Activated CD4-positive, alpha-beta T cell treated with anti-CD3 and anti-CD28 coated beads, Interleukin-2, amount 10 ng/mL, durations not matched to agents 24 days and 14 days (primary cell): ENCODE measurements at regions not wholly inside any gene's neighbourhood (a gene's known extent, or its start where the extent isn't known, plus 50 kb on each side); places are given as distances from the start of the nearest gene placed in this dataset.
"Not testable (repeated sequence)": the region's sequence is repeated elsewhere in the genome, so short reads cannot be mapped to it uniquely, and the experiment has no call there.

Source experiments
- DNase-seq: peaks from one replicate; pipeline ENCODE4 v3.0.0; 2022
- H3K27ac Mint-ChIP-seq: one replicate; pipeline ENCODE4 v1.8.0; 2022; ENCODE audit warnings: mild to moderate bottlenecking, mixed read lengths
- H3K27me3 Mint-ChIP-seq: one replicate; pipeline ENCODE4 v1.8.0; 2022; ENCODE audit warnings: mixed read lengths
- H3K36me3 Mint-ChIP-seq: one replicate; pipeline ENCODE4 v1.8.0; 2022; ENCODE audit warnings: low read depth, mild to moderate bottlenecking, mixed read lengths
- H3K4me1 Mint-ChIP-seq: one replicate; pipeline ENCODE4 v1.8.0; 2021; ENCODE audit warnings: mixed read lengths
- H3K4me3 Mint-ChIP-seq: one replicate; pipeline ENCODE4 v1.8.0; 2022; ENCODE audit warnings: mild to moderate bottlenecking, moderate library complexity, mixed read lengths
- H3K9me3 Mint-ChIP-seq: one replicate; pipeline ENCODE4 v1.8.0; 2021; ENCODE audit warnings: mixed read lengths
- intact Hi-C: fragments of 100-400 bp; cut with micrococcal nuclease; formaldehyde crosslinking; loops from one replicate; pipeline ENCODE4 v1.15.1; 2023

DNA sequence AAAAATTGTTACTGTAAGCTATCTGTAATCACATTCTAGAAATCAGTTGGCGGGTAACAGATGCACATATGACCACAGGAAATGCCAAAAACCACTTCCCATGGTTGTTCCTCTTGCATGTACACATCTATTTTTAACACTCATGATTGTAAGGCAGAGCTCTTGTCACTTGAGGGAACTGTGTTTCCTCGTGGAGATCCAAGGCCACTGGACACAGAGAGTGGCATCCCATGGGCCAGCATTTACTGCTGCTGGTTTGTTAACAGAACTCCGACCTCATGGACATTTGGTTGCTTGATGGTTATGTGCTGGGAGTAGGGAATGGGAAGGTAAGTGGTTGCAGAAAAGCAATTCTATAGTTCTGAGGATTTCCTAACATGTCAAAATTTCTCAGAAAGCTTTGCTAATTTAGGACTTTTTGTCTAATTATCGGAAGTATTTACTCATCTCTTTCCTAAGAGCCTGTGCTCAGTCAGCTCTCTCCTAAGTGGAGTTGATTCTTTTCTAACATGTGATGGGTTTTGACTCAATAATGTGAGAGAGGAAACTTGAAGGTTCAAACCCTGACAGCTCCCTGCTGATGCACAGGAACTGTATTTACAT lies 202.0 kb upstream of the NR3C1 start:
- H3K4me1 Mint-ChIP-seq = peaks cover 31% of the 10 kb centered on the region
- peaks cover 12% of the 10 kb centered on the region for H3K36me3 Mint-ChIP-seq
- intact Hi-C loops = loop anchor here (1.0 to 10.0 kb wide), 12 partner anchors 19 to 781 kb away; no protein-coding TSS in a partner anchor
- DNase-seq = peak; percentile 83
- H3K4me3 Mint-ChIP-seq = peak overlapping the region; percentile 68
- peaks cover 4% of the 10 kb centered on the region for H3K27me3 Mint-ChIP-seq
- H3K27ac Mint-ChIP-seq = peak overlapping the region; percentile 94
- peaks cover 40% of the 10 kb centered on the region for H3K9me3 Mint-ChIP-seq

DNA sequence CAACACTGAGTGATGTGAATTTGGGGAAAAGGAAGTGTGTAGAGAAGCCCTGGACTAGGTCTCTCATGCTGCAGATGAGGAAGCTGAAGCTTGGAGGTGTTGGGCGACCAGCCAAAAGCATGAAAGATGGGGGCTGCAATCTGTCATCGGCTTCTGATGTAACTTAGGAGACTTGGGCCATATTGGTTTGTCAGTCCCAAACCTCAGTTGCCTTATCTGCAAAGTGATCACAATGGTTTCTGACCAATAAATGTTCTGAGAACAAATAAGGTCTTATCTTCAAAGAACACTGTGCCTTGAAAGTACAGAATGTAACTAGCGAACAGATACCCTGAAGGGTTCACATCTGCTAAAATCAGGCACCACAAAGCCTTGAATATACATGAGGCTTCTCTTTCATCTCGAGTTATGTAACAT lies 198.4 kb upstream of the NR3C1 start:
- Mint-ChIP-seq H3K27me3 (no peaks in the 10 kb centered on the region), H3K36me3 (peaks cover 8% of the 10 kb centered on the region), H3K4me1 (peaks cover 28% of the 10 kb centered on the region), H3K27ac (no peak overlapping the region), H3K9me3 (peaks cover 29% of the 10 kb centered on the region), H3K4me3 (no peak overlapping the region)
- DNase-seq = no peak
- intact Hi-C loops = loop anchor here (10.0 kb wide), 1 partner anchor 777 kb away; no protein-coding TSS in a partner anchor

DNA sequence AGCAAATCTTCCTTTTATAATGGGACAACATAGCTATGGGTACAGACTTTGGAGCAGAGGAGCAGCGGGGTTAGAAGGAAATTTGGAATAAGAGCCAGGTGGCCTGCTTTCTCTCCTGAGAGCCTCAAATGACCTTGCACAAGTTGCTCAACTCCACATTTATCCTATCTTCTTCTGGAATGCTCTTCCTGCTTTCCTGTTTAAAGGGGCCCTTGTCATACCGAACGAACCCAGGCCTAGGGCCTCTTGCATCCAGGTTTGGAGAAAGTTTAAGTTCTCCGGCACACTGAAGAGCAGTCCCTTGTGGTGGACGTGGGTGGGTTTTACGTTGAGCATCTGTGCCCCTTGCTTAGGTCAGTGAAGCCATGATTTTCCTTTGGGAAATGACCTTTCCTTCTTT lies 197.9 kb upstream of the NR3C1 start:
- H3K36me3 Mint-ChIP-seq = peaks cover 7% of the 10 kb centered on the region
- H3K9me3 Mint-ChIP-seq = peaks cover 26% of the 10 kb centered on the region
- H3K27ac Mint-ChIP-seq = no peak overlapping the region
- DNase-seq = no peak
- H3K4me1 Mint-ChIP-seq = peaks cover 26% of the 10 kb centered on the region
- no peak overlapping the region for H3K4me3 Mint-ChIP-seq
- H3K27me3 Mint-ChIP-seq = no peaks in the 10 kb centered on the region
- intact Hi-C loops = loop anchor here (10.0 kb wide), 1 partner anchor 777 kb away; no protein-coding TSS in a partner anchor

DNA sequence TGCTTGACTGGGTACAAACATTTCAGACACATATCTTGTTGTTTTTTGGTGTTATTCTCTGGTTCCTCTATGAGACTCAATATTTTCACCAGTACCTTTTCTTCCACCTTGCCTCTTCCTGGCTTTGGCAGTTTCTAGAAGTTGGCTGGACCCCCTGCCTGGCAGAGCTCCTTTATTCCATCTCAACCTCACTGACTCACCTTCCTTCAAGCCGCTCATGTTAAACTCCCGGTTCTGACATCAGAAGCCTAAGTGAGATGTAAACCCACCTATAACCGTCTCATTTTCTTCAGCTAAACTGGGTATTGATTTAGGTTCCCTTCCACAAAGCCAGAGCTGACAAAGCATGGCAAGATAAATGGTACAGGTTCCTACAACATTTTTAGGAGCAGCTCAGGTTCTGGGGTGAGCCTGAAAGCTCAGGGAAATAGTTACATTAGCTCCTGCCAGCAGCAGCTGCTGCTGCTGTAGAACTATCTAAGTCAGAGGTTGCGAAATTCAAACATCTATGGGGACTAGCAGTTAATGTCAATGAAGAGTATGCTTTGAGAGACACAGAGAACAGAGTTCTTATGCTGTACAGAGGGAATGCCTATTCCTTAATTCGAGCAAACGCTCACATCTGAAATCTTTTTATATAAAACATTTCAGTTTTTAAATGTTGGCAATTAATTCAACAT lies 197.1 kb upstream of the NR3C1 start:
- Mint-ChIP-seq H3K27ac (no peak overlapping the region), H3K4me3 (no peak overlapping the region), H3K4me1 (peaks cover 23% of the 10 kb centered on the region), H3K9me3 (peaks cover 26% of the 10 kb centered on the region), H3K36me3 (peaks cover 7% of the 10 kb centered on the region), H3K27me3 (no peaks in the 10 kb centered on the region)
- DNase-seq = no peak
- intact Hi-C loops = loop anchor here (10.0 kb wide), 1 partner anchor 776 kb away; no protein-coding TSS in a partner anchor

DNA sequence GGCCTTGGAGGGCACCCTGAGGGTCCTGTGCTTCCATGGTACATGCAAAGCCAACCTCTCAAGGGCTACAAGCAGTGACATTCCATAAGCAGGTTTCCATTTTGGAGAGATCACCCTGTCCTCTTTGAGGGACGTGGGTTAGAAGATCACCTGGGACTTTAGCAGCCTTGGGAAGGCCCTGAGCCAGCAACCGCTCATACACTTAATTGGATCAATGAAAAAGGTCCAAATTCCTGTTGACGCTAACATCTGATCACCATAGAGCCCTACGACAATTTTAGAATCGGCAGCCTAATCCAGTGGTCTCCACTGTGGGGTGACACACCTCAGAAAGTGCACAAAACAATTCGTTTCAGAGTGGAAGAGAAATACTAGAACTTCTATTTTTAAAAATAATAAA lies 196.0 kb upstream of the NR3C1 start:
- H3K4me3 Mint-ChIP-seq = no peak overlapping the region
- H3K36me3 Mint-ChIP-seq = peaks cover 5% of the 10 kb centered on the region
- no peak for DNase-seq
- H3K4me1 Mint-ChIP-seq = peaks cover 19% of the 10 kb centered on the region
- intact Hi-C loops = no loop called here
- H3K9me3 Mint-ChIP-seq = peaks cover 20% of the 10 kb centered on the region
- H3K27me3 Mint-ChIP-seq = no peaks in the 10 kb centered on the region
- no peak overlapping the region for H3K27ac Mint-ChIP-seq

DNA sequence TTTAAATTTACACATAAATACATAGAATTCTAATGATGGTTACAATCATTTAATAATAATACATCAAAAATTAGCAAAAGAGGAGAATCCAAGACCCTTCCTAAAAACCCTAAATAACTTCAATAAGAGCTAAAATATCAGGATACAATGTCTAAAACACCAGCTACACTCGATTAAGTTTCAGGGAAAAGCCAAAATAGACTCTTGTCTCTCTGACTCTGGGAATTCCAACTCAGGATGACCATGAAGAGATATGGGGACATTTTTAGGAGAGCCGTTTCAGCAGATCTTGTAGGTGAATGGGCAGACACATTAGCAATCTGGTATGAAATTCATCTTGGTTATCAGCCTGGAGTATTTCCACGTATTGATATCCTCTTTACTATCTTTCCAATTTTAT lies 193.3 kb upstream of the NR3C1 start:
- Mint-ChIP-seq H3K9me3 (peaks cover 12% of the 10 kb centered on the region), H3K4me1 (peaks cover 19% of the 10 kb centered on the region), H3K27me3 (no peaks in the 10 kb centered on the region), H3K4me3 (no peak overlapping the region), H3K36me3 (no peaks in the 10 kb centered on the region), H3K27ac (no peak overlapping the region)
- DNase-seq = no peak
- intact Hi-C loops = no loop called here

DNA sequence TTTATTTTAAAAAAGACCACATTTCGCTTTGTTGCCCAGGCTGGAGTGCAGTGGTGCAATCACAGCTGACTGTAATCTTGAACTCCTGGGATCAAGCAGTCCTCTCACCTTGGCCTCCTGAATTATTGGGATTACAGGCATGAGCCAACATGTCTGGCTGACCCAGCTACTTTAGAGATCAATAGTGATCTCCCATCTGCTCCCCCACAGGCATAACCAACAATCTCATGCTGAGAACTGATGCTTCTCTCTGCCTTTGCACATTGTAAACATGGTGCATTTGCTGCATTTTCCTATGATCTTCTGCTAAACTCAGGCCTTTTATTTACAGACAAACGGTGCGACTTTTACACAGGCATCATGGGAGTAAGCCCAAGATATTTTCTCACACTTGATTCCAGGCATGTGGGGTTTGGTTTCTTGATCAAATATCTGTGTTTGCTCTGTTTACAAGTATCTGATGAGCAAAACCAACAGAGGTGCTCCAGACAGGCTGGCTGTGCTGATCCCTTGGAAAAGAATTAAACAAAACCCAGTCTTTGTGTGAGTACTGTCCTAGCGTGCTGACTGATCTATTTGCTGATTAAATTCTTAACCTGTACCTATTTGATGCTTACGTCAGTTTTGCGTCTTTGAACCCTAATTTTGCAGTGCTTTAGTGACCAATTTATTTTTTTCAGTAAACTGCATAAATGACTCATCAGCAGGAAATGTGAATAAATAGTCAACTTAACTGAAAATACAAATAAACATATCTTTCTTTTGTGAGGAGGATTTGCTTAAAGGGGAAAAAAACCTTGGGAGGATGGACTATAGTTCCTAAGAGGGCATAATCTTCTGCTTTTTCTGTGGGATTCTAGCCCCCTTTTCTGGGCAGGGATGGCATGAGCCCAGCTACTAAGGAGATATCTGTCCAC lies 191.7 kb upstream of the NR3C1 start:
- intact Hi-C loops = no loop called here
- no peak overlapping the region for H3K4me3 Mint-ChIP-seq
- H3K27ac Mint-ChIP-seq = no peak overlapping the region
- no peaks in the 10 kb centered on the region for H3K36me3 Mint-ChIP-seq
- H3K27me3 Mint-ChIP-seq = no peaks in the 10 kb centered on the region
- peaks cover 9% of the 10 kb centered on the region for H3K9me3 Mint-ChIP-seq
- no peak for DNase-seq
- peaks cover 19% of the 10 kb centered on the region for H3K4me1 Mint-ChIP-seq

DNA sequence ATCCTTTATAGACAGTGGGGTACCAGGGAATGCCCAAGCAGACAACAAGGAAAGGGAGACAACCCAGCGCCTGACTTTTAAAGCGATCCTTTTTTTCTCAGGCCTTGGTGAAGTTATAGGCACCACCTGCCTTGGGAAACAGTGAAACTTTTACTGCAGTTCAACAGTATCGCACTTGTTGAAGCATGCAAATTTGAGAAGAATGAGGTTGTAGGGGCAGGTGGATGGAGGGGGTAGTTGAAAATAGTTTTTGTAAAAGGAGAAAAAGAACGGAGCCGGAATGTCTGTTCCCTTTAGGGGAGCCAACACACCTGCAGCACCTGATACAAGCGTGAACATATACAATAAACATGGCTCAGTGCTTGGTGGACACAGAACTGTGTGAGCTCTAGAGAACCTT lies 190.2 kb upstream of the NR3C1 start:
- no peak for DNase-seq
- no peaks in the 10 kb centered on the region for H3K27me3 Mint-ChIP-seq
- intact Hi-C loops = no loop called here
- no peak overlapping the region for H3K27ac Mint-ChIP-seq
- peaks cover 9% of the 10 kb centered on the region for H3K9me3 Mint-ChIP-seq
- H3K4me3 Mint-ChIP-seq = no peak overlapping the region
- H3K36me3 Mint-ChIP-seq = no peaks in the 10 kb centered on the region
- peaks cover 24% of the 10 kb centered on the region for H3K4me1 Mint-ChIP-seq

DNA sequence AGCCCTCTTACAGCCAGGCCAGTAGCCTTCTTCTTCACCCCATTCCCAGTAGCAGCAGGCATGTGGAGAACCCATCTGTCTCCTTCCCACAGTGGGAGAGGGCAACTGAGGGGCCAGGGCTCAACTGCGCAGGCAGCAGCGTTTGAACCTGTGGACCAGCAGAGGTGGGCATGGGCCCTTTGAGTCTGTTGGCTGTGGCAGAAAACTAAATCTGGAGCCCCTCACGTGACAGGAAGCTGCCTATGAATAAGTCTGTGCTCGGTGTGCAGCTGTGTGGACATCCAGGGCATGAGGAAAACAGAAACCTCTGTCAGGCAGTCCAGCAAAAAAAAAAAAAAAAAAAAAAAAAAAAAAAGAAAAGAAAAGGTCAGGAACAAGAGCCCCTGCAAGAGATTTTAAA lies 189.2 kb upstream of the NR3C1 start:
- Mint-ChIP-seq H3K36me3 (no peaks in the 10 kb centered on the region), H3K4me3 (no peak overlapping the region), H3K27me3 (no peaks in the 10 kb centered on the region), H3K4me1 (peaks cover 32% of the 10 kb centered on the region), H3K27ac (no peak overlapping the region), H3K9me3 (peaks cover 2% of the 10 kb centered on the region)
- intact Hi-C loops = no loop called here
- peak; percentile 61 for DNase-seq

DNA sequence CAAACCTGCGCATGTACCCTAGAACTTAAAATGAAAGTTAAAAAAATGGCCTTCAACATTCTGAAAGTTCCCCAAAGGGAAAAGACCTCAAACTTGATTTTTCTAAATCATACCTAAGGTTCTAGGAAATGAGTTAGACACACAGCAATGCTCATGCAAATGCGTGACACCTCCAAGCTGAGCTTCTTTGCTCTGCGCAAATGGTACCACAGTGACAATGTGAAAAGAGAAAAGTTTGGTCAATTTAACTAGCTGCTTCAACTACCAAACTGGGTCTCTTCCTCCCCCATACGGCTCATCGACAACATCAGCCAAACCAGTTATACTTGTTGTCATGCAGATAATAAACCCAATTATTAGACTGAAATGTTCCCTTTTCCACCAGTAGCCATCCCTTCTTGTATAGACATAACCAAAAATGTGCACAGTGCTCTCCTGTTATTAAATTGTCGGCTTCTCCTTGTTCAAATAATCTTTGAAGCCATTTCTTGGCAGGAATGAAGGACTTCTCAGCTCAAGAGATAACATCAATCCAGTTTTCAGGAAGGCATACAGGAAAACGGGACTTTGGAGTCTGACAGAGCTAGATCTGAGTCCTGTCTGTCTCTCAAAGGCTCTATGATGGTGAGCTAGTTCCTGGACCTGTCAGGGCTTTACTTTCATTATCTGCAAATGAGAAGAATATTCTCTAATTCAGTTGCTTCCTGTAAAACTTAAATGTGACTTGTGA lies 185.6 kb upstream of the NR3C1 start:
- Mint-ChIP-seq H3K27ac (peak overlapping the region; percentile 3), H3K36me3 (peaks cover 3% of the 10 kb centered on the region), H3K9me3 (no peaks in the 10 kb centered on the region), H3K4me3 (peak overlapping the region; percentile 6), H3K27me3 (no peaks in the 10 kb centered on the region), H3K4me1 (peaks cover 39% of the 10 kb centered on the region)
- intact Hi-C loops = no loop called here
- DNase-seq = peak; percentile 54

DNA sequence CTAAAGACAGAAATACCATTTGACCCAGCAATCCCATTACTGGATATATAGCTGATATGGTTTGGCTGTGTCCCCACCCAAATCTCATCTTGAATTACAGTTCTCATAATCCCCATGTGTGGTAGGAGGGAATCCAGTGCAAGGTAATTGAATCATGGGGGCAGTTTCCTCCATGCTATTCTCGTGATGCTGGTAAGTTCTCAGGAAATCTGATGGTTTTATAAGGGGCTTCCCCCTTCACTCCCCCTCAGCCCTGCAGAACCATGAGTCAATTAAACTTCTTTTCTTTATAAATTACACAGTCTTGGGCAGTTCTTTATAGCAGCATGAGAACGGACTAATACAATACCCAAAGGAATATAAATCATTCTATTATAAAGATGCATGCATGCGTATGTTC lies 184.6 kb upstream of the NR3C1 start:
- peaks cover 47% of the 10 kb centered on the region for H3K4me1 Mint-ChIP-seq
- DNase-seq, H3K27ac Mint-ChIP-seq, H3K36me3 Mint-ChIP-seq, H3K4me3 Mint-ChIP-seq, intact Hi-C loops, H3K9me3 Mint-ChIP-seq, H3K27me3 Mint-ChIP-seq: not testable (repeated sequence)

DNA sequence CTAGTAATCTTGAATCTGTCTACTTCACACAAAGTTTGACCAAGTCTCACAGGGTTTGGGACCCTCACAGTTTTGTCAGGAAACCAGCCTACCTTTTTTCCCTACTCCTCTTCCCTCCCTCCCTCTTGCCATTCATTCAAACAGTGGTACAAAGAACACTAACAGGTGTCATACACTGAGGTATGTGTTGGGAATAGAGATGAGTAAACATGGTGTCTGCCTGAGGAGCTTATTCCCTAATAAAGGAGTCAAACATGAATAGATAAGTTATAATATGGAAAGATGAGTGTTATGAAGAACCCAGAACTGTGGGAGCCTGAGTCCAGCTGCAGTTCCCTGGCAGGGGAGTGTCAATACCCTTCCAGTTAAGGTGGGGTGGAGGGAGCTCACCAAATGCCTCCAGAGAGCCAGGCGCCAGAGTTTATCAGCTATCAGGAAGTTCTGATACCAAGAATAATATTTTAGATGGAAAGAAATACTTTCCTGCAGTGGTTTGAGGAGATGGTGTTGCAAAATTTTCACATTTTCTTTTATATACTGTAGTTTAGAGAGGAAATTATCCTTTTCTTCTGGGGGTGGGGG lies 183.4 kb upstream of the NR3C1 start:
- DNase-seq = no peak
- Mint-ChIP-seq H3K36me3 (peaks cover 3% of the 10 kb centered on the region), H3K27me3 (no peaks in the 10 kb centered on the region), H3K27ac (peak overlapping the region; percentile 19), H3K4me3 (no peak overlapping the region), H3K4me1 (peaks cover 47% of the 10 kb centered on the region), H3K9me3 (no peaks in the 10 kb centered on the region)
- intact Hi-C loops = loop anchor here (2.0 kb wide), 1 partner anchor 18 kb away; no protein-coding TSS in a partner anchor

DNA sequence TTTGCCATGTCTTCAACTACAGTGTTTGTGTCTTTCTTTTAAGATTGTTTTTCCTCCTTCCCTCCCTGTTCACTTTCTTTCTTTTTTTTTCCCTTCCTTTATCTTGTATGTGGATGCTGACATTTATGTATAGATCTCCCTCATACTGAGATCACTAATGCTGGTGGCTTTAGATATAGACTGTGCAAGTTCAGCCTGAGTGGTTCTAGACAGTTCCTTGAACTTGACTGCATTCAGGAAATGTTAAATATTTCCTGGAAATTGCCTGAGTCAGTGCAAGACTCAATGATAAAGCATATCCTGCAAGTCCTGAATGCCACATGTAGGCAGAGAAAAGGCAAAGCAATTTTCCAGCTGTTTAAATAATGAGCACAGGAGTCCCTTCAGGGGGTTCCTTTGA lies 182.5 kb upstream of the NR3C1 start:
- Mint-ChIP-seq H3K4me1 (peaks cover 47% of the 10 kb centered on the region), H3K27me3 (no peaks in the 10 kb centered on the region), H3K9me3 (no peaks in the 10 kb centered on the region), H3K4me3 (peak overlapping the region; percentile 44), H3K36me3 (peaks cover 3% of the 10 kb centered on the region), H3K27ac (peak overlapping the region; percentile 55)
- DNase-seq = peak; percentile 59
- intact Hi-C loops = loop anchor here (2.0 kb wide), 1 partner anchor 19 kb away; no protein-coding TSS in a partner anchor
